Amniotic stem cell (primary cell): ENCODE measurements at regions not wholly inside any gene's neighbourhood (a gene's known extent, or its start where the extent isn't known, plus 50 kb on each side); places are given as distances from the start of the nearest gene placed in this dataset.
"Not testable (repeated sequence)": the region's sequence is repeated elsewhere in the genome, so short reads cannot be mapped to it uniquely, and the experiment has no call there.

Experiments
- DNase-seq: peaks from one replicate; lab custom pipeline; 2025; lab: John Stamatoyannopoulos, UW

DNA sequence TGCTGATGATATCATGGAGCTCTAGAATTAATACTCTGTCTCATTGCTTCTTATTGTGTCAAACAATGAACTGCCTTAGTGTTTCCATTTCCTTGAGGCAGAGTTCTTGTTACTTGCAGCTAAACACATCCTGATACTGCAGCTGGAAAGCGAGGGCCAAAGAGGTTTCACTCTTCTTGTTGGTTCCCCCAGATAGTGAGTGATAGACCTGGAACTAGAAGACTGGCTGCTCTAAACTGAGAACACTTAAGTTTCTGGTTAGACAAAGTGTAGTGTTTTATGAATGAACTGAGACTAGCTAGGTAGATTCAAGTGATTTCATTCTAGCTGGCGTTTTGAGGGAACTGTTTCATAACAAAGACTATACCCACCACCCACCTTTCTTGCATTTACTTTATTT, 321.7 kb downstream of the TXNL1 start:
- no peak for DNase-seq

DNA sequence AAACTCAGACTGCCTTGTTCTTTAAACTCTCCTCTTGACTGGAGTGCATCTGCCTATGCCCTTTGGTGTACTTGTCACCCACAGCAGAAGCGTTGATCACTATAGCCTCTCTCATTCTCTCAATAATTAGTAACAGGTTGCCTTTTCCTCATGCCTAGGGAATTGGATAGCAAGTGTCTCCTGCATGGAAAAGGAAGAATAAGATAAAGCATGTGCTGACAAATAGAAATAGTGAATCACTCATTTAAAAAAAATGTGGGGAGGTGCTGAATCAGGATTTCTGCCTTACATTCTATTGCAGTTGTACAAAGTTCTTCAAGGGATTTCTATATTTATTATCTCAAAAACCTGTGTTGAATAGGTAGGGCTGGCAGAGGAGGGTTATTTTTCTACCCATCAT, 323.0 kb downstream of the TXNL1 start:
- DNase-seq: peak; percentile 18

- DNase-seq: no peak
Measured at GRCh38 chr18:56314396-56314795, 324.0 kb downstream of the TXNL1 start.

DNA sequence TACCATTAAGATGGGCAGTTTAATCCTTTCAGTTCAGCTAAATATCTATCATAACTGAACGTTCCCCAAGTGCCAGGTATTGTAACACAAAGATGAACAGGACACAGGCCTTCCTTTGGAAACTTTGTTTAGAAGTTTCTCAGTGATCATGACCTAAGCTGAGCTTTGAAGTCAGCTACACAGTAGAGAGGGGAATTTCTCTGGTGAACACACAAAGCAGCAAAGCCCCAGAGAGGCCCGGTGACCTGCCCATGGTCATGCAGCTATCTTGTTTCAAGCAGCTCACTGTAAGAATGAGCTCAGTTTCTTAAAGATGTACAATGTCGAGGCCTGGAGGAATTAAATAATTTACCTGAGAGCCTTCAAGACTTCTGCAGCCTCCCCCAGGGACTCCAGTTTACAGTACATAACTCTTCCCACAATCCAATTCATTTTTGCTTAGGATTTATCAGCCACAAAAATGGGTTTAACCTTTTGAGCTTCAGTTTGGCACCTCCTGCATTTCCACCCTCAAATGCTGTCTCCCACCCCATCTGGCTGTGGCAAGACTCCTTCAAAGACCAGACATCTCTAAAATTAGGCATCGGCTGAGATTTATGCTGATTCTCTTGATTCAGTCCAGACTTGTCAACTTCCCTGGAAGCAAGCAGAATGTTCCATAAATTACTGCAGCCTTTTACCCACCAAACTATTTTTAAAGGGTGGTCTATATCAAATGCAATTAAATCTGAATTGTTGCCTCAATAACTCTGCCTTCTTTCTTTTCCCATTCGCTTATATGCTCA, 325.6 kb downstream of the TXNL1 start:
- DNase-seq: no peak

DNA sequence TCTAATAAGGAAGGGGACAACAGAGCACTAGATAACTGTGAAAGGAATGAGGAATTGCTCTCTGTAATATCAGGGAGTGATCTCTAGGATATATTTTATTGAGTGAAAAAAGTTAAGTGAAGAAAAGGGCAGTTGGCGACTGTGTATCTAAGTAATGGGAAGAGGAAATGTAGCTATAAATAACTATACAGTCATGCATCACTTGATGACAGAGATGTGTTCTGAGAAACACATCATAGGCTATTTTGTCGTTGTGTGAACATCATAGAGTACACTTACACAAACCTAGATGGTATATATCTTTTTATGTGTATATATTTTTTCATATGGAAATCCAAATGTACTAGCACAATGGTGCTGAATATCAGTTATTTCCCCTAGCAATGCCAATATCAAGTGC, 329.3 kb downstream of the TXNL1 start:
- no peak for DNase-seq

- DNase-seq: no peak
Measured at GRCh38 chr18:56307354-56308170, 330.8 kb downstream of the TXNL1 start.

- DNase-seq: no peak
Measured at GRCh38 chr18:56306797-56307196, 331.6 kb downstream of the TXNL1 start.

DNA sequence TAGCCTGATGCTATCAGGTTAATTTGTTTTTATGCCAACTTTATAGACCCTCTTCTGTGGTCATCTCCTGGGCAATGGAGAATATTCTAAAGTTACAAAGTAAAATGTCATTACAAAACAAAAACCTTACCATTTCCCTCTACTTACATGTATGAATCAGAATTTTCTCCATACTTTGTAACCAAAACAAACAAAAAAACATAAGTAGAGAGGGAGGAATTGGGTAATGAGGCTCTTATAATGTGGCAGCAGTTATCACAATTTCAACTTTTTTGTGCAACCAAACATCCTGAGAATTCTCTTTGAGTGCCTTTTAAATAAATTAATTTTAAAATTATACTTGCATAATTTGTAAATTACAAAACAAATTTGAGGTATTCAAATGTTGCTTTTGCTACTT, 332.8 kb downstream of the TXNL1 start:
- no peak for DNase-seq

GRCh38 chr18:56302156-56302555, 336.2 kb downstream of the TXNL1 start:
- no peak for DNase-seq

GRCh38 chr18:56299740-56300139, 338.7 kb downstream of the TXNL1 start:
- DNase-seq: no peak

DNA sequence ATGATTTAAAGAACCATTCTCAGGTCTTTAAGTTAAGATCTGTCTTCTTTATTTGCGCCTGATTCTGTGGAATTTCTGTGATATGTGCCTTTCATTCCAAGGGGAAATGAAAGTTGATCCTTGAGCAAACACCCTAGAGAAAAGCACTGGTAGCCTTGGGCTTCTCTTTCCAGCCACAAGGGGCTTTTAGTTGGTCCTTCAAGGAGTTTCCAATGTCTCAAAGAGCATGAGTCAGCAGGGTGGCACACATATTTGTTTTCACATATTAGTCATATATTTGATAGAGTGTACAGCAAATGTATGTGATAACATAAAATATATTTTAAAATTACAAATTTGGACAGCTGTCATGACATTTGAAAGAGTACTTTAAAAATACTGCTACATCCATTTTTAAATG, 339.5 kb downstream of the TXNL1 start:
- peak; percentile 69 for DNase-seq

DNA sequence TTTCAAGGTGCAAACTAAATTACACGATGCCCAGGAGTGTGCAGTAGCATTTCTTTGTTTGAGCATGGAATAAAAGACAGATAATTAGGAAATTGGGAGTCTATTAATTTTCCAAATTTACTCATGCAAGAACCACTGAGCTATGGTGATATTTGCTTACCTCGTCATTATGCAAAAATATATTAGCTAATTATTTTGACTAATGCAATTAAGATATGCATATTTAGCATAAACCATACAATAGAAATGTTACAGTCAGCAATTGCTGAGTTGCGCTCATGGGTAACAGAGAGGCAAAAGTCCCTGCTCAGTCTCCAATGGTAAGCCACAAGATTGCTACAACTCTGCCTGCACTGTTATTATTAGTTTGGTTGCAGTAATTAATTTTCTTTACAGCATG, 342.0 kb downstream of the TXNL1 start:
- DNase-seq: no peak

GRCh38 chr18:56294484-56295183, 343.8 kb downstream of the TXNL1 start:
- DNase-seq: no peak

GRCh38 chr18:56291294-56291693, 347.1 kb downstream of the TXNL1 start:
- no peak for DNase-seq

DNA sequence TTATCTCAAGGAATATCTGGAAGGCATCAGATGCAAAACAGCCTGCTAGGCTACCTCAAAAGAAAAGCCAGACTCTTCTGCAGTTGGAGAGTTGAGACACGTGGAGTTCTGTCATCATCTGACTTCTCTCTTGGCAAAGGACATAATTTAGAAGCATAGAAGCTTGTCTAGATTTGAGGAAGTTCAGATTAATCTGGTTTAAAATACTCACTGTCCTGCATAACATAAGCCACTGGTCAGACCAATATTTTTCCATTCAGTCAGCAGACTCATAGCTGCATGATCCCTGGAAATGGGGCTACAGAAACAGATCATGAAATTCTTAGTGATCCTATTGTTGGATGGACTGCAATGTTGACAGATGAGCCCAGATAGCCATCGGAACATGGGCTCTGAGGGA, 349.0 kb downstream of the TXNL1 start:
- DNase-seq: no peak

- no peak for DNase-seq
Measured at GRCh38 chr18:56286775-56287325, 351.5 kb downstream of the TXNL1 start.

DNA sequence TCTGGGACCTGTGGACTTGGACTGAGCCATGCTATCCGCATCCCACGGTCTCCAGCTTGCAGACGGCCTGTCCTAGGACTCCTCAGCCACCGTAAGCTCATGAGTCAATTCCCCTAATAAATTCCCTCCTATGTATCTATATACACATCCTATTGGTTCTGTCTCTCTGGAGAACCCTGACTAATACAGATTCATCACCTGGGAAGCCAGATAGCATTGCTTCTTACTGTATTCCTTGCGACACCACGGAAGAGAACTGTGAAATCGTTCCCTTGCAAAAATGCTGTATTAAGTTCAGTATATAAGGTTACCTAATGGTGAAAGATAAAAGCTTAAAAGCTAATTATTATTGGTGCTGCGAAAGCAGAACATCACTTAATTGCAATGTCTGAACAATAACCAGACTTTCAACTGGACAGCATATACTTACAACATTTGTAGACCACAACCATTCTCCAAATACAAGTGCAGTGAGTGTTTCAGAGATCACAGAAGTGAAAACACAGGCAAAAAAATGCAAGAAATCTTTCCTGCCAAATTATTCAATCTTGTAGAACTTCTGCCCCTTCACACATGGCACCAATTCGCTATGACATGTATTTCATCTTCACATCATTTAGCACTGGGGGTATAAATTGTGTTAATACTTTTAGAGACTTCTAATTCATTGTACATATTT, 352.9 kb downstream of the TXNL1 start:
- no peak for DNase-seq

DNA sequence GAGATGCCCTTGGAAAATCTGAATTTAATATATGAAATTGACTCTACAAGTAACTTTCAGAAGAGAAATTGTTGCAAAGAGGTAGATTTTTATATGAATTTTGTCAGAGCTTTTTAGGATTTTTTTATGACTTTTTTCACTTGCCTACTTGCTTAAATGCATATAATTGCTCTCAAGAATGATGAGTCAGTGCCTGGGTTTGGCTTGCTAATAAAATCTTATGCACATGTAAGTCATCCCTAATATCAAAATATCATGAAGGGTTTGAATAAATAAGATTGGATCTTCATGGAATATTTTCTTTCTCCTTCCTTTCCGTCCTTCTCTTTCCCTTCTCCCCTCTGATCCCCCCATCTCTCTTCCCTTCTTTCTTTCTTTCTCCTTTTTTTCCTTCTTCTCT, 354.1 kb downstream of the TXNL1 start:
- no peak for DNase-seq

DNA sequence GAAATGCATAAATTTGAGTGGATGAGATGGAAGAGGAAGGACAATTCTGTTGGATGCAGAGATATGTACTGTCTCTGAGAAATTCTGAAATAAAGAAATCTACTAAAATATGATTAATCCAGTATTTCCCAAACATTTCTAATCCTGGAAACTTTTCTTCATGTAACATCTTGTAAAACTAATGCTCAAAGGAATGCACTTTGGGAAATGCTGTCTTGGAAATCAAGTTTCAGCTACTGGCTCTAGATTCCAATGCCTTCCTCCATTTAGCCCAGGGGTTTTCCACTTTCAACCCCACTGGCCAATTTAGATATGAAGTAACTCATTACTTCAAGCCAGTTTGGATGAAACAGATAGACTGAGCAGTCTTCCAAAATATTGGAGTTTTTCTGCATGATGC, 355.1 kb downstream of the TXNL1 start:
- DNase-seq: no peak

DNA sequence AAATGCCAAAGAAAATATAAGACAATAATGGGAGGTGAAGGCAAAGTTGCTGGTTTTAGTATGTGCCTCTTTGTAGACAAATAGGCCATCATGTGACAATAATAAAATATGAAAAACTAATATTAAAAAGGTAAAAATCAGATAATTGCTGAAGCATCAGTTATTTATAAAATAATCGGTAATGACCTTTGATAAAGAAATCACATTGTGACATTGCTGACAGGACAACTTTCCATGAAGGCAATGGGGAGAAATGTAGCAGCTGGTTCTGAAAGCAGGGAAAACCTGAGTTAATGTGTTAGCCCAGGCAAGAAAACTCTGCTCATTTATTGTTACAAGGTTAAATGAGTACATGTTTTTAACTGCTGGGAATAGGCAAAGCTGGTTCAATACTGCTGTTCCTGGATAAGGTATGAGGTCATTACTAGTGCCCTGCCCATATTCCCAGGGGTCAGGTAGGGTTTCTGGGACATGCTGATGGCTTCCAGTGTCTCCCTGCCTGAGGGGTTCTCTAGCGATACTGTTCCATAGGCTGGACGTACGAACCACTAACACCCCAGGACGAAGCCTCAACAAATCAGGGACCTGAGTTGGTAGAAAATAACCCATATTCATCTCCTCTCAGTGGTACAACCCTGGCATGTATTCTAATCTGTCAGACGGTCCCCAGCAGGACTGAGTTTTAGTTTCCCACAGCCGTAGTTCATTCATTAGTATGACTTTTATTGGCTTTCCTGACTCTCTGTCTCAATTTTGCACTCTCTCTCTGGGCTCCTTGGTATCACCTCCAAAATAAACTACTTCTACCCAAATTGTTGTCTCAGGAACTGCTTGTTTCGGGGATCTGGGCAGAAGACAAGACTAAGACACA, 355.9 kb downstream of the TXNL1 start:
- no peak for DNase-seq

GRCh38 chr18:56279816-56280215, 358.6 kb downstream of the TXNL1 start:
- not testable (repeated sequence) for DNase-seq
